Lower leg skin (tissue), 4 donors: ENCODE measurements at regions not wholly inside any gene's neighbourhood (a gene's known extent, or its start where the extent isn't known, plus 50 kb on each side); places are given as distances from the start of the nearest gene placed in this dataset.

Source experiments
- DNase-seq, 2 donors: peaks; one replicate each; pipeline ENCODE4 v3.0.0-alpha.2; 2019; ENCODE audit warnings: low spot score in 2 of 2
- H3K4me3 ChIP-seq: fragments of 200-600 bp; sonication (generic); 2 replicates; pipeline ENCODE4 v1.5.1; 2017; ENCODE audit warnings: mild to moderate bottlenecking, low read depth; ENCODE audit not compliant: poor library complexity, severe bottlenecking
- POLR2A ChIP-seq, 2 donors: fragments of 450-650 bp; IDR thresholded peaks; one replicate each; pipeline ENCODE4 v1.6.1; 2016 to 2017; ENCODE audit warnings: antibody characterized with exemption in 2 of 2, mild to moderate bottlenecking in 1 of 2, moderate library complexity in 1 of 2
- WGBS, 2 donors: methylation state at CpG; one replicate each; pipeline ENCODE4 v1.1.5; 2018; 5-methylcytosine and 5-hydroxymethylcytosine counted together
- intact Hi-C: fragments of 100-400 bp; cut with DNase I; formaldehyde crosslinking; loops from one replicate; pipeline ENCODE4 v1.15.0; 2023; ENCODE audit warnings: low total_unique reads
- TF ChIP-seq, protein P1 (sequence below), 3 donors: fragments of 450-650 bp; IDR thresholded peaks; one replicate each; pipeline ENCODE4 v1.5.1; 2016; ENCODE audit warnings: antibody characterized with exemption in 3 of 3, mild to moderate bottlenecking in 3 of 3, moderate library complexity in 2 of 3

GRCh38 chr4:67151376-67152343 is 393.6 kb downstream of the CENPC start:
- TF ChIP-seq, protein P1, sequence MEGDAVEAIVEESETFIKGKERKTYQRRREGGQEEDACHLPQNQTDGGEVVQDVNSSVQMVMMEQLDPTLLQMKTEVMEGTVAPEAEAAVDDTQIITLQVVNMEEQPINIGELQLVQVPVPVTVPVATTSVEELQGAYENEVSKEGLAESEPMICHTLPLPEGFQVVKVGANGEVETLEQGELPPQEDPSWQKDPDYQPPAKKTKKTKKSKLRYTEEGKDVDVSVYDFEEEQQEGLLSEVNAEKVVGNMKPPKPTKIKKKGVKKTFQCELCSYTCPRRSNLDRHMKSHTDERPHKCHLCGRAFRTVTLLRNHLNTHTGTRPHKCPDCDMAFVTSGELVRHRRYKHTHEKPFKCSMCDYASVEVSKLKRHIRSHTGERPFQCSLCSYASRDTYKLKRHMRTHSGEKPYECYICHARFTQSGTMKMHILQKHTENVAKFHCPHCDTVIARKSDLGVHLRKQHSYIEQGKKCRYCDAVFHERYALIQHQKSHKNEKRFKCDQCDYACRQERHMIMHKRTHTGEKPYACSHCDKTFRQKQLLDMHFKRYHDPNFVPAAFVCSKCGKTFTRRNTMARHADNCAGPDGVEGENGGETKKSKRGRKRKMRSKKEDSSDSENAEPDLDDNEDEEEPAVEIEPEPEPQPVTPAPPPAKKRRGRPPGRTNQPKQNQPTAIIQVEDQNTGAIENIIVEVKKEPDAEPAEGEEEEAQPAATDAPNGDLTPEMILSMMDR (IDR thresholded peaks at IDR 0.05): no peak
- no peak for TF ChIP-seq POLR2A (IDR thresholded peaks at IDR 0.05)
- WGBS, 2 donors: 84 to 95% methylated on average over 27 to 41 of the region's 45 CpGs
- intact Hi-C loops: no loop called here
- no peak for DNase-seq
- H3K4me3 ChIP-seq: no peak overlapping the region

GRCh38 chr4:67141586-67141985 is 403.7 kb downstream of the CENPC start:
- WGBS, 2 donors: 63 to 67% methylated on average over 2 of the region's 2 CpGs
- no peak for TF ChIP-seq POLR2A (IDR thresholded peaks at IDR 0.05)
- TF ChIP-seq, protein P1 (IDR thresholded peaks at IDR 0.05): no peak

GRCh38 chr4:67134616-67135015 is 410.7 kb downstream of the CENPC start:
- TF ChIP-seq, protein P1 (IDR thresholded peaks at IDR 0.05): no peak
- intact Hi-C loops: no loop called here
- no peak overlapping the region for H3K4me3 ChIP-seq
- WGBS, 2 donors: 12 to 22% methylated on average over 4 of the region's 4 CpGs
- no peak for DNase-seq

More at GRCh38 chr4:67141586-67141985, 403.7 kb downstream of the CENPC start:
- no peak overlapping the region for H3K4me3 ChIP-seq
- intact Hi-C loops: no loop called here
- DNase-seq: no peak

DNA sequence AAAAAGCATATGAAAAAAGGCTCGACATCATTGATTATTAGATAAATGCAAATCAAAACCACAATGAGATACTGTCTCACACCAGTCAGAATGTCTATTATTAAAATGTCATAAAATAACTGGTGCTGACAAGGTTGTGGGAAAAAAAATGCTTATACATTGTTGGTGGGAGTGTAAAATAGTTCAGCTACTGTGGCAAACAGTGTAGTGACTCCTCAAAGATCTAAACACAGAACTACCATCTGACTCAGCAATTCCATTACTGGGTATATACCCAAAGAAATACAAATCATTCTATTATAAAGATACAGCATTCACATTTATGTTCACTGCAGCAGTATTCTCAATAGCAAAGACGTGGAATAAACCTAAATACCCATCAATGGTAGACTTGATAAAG is 412.1 kb downstream of the CENPC start:
- no peak for DNase-seq
- no peak overlapping the region for H3K4me3 ChIP-seq
- TF ChIP-seq, protein P1 (IDR thresholded peaks at IDR 0.05): no peak
- TF ChIP-seq POLR2A (IDR thresholded peaks at IDR 0.05): no peak
- WGBS, 2 donors: 60 to 61% methylated on average over 2 of the region's 2 CpGs
- intact Hi-C loops: no loop called here

- H3K4me3 ChIP-seq: no peak overlapping the region
- no peak for TF ChIP-seq POLR2A (IDR thresholded peaks at IDR 0.05)
- TF ChIP-seq, protein P1 (IDR thresholded peaks at IDR 0.05): no peak
- no peak for DNase-seq
- intact Hi-C loops: no loop called here
Observed at GRCh38 chr4:67131224-67131623, 414.1 kb downstream of the CENPC start.
